Liver (tissue), 7 donors: ENCODE measurements at regions not wholly inside any gene's neighbourhood (a gene's known extent, or its start where the extent isn't known, plus 50 kb on each side); places are given as distances from the start of the nearest gene placed in this dataset.
"Not testable (repeated sequence)": the region's sequence is repeated elsewhere in the genome, so short reads cannot be mapped to it uniquely, and the experiment has no call there.

Experiments used
- DNase-seq: peaks from one replicate; pipeline ENCODE4 v3.0.0-alpha.2; 2017; ENCODE audit warnings: low spot score
- H3K27ac ChIP-seq, 2 donors: one replicate each; pipeline ENCODE4 v1.7.0; 2013; ENCODE audit warnings: inconsistent platforms in 2 of 2, low read length in 2 of 2, control low read depth in 1 of 2, low read depth in 1 of 2, mild to moderate bottlenecking in 1 of 2
- H3K27me3 ChIP-seq, 4 donors: one replicate each; pipeline versions ENCODE4 v1.6.1 to v1.7.0; 2013; ENCODE audit warnings: low read length in 3 of 4, inconsistent platforms in 1 of 4, mild to moderate bottlenecking in 1 of 4, moderate library complexity in 1 of 4; ENCODE audit not compliant: control insufficient read depth in 4 of 4, insufficient read depth in 4 of 4
- H3K36me3 ChIP-seq, 4 donors: one replicate each; pipeline versions ENCODE4 v1.6.1 to v1.7.0; 2013; ENCODE audit warnings: low read length in 3 of 4, mild to moderate bottlenecking in 3 of 4, low read depth in 1 of 4, moderate library complexity in 1 of 4; ENCODE audit not compliant: control insufficient read depth in 4 of 4, insufficient read depth in 3 of 4
- H3K4me1 ChIP-seq, 4 donors: one replicate each; pipeline versions ENCODE4 v1.6.1 to v1.7.0; 2013; ENCODE audit warnings: low read length in 3 of 4, mild to moderate bottlenecking in 3 of 4, moderate library complexity in 1 of 4; ENCODE audit not compliant: control insufficient read depth in 4 of 4, insufficient read depth in 4 of 4
- H3K4me3 ChIP-seq, 3 donors: one replicate each; pipeline versions ENCODE4 v1.6.1 to v1.7.0; 2013; ENCODE audit warnings: low read length in 3 of 3, control low read depth in 1 of 3, low read depth in 1 of 3, mild to moderate bottlenecking in 1 of 3
- H3K9ac ChIP-seq, 2 donors: one replicate each; pipeline ENCODE4 v1.7.0; 2013; ENCODE audit warnings: low read length in 2 of 2, mild to moderate bottlenecking in 2 of 2, moderate library complexity in 2 of 2, control low read depth in 1 of 2, low read depth in 1 of 2
- H3K9me3 ChIP-seq, 4 donors: one replicate each; pipeline versions ENCODE4 v1.6.1 to v1.7.0; 2013; ENCODE audit warnings: low read length in 3 of 4; ENCODE audit not compliant: control insufficient read depth in 4 of 4
- JUND ChIP-seq, 2 donors: IDR thresholded peaks; 2 replicates each; pipeline ENCODE4 v1.6.1; 2016; ENCODE audit warnings: antibody characterized with exemption in 2 of 2
- TAF1 ChIP-seq: conservative IDR thresholded peaks from 2 replicates; pipeline ENCODE4 v1.6.1; 2016; ENCODE audit warnings: antibody characterized with exemption, mild to moderate bottlenecking
- WGBS: extraction: QIAGEN DNeasy Blood & Tissue Kit; methylation state at CpG from one replicate; pipeline ENCODE4 v1.1.7; 2013; 5-methylcytosine and 5-hydroxymethylcytosine counted together
- donor health status: healthy.
- donor health status: healthy.
- donor health status: healthy.
- donor health status: healthy.

GRCh38 chr10:59432207-59432900 lies 70.0 kb upstream of the FAM13C start:
- Histone ChIP-seq H3K4me3 (no peak overlapping the region), H3K4me1 (no peaks in the 10 kb centered on the region), H3K9me3 (no peaks in the 10 kb centered on the region), H3K9ac (no peak overlapping the region), H3K27ac (no peak overlapping the region), H3K36me3 (no peaks in the 10 kb centered on the region), H3K27me3 (no peaks in the 10 kb centered on the region)
- TF ChIP-seq JUND (IDR thresholded peaks at IDR 0.05) (peak in 1 of 2 donors; percentile 14), TAF1 (no peak)
- no peak for DNase-seq
- 76% methylated on average over 3 of the region's 3 CpGs for WGBS

- H3K4me3 ChIP-seq, H3K27ac ChIP-seq, H3K4me1 ChIP-seq, DNase-seq, H3K9me3 ChIP-seq, H3K36me3 ChIP-seq, H3K27me3 ChIP-seq, H3K9ac ChIP-seq: not testable (repeated sequence)
- 64% methylated on average over 5 of the region's 5 CpGs for WGBS
Measured at GRCh38 chr10:59413795-59414194, 51.4 kb upstream of the FAM13C start.
